Mesothelial cell of epicardium (in vitro differentiated cells): ENCODE measurements at regions not wholly inside any gene's neighbourhood (a gene's known extent, or its start where the extent isn't known, plus 50 kb on each side); places are given as distances from the start of the nearest gene placed in this dataset.

ENCODE experiments used
- DNase-seq, 2 experiments: peaks; one replicate each; pipeline ENCODE4 v3.0.0; 2021; ENCODE audit warnings: low spot score in 2 of 2; ENCODE audit not compliant: unreplicated experiment in 2 of 2
- H3K27ac Mint-ChIP-seq: 2 replicates; pipeline ENCODE4 v1.8.0; 2021; ENCODE audit warnings: mixed read lengths
- H3K27me3 Mint-ChIP-seq: 2 replicates; pipeline ENCODE4 v1.8.0; 2021; ENCODE audit warnings: low read depth, mixed read lengths
- H3K36me3 Mint-ChIP-seq: 2 replicates; pipeline ENCODE4 v1.8.0; 2021; ENCODE audit warnings: mixed read lengths
- H3K4me1 Mint-ChIP-seq: 2 replicates; pipeline ENCODE4 v1.8.0; 2021; ENCODE audit warnings: mixed read lengths
- H3K4me3 Mint-ChIP-seq: 2 replicates; pipeline ENCODE4 v1.8.0; 2021; ENCODE audit warnings: mild to moderate bottlenecking, moderate library complexity, mixed read lengths
- H3K9me3 Mint-ChIP-seq: 2 replicates; pipeline ENCODE4 v1.8.0; 2021; ENCODE audit warnings: mixed read lengths
- CTCF ChIP-seq: fragments of 200-600 bp; sonication (generic); IDR thresholded peaks from one replicate; pipeline ENCODE4 v1.5.0; 2021; ENCODE audit warnings: antibody characterized with exemption; ENCODE audit not compliant: unreplicated experiment

GRCh38 chr4:28948501-28948900 lies 1771.7 kb upstream of the PCDH7 start:
- H3K4me1 Mint-ChIP-seq, result peaks cover 1% of the 10 kb centered on the region
- H3K27me3 Mint-ChIP-seq, result no peaks in the 10 kb centered on the region
- H3K4me3 Mint-ChIP-seq, result no peak overlapping the region
- no peaks in the 10 kb centered on the region for H3K36me3 Mint-ChIP-seq
- TF ChIP-seq CTCF, result no peak
- H3K27ac Mint-ChIP-seq, result no peak overlapping the region
- no peak for DNase-seq
- H3K9me3 Mint-ChIP-seq, result peaks cover 4% of the 10 kb centered on the region

- DNase-seq, result no peak
- H3K27me3 Mint-ChIP-seq, result no peaks in the 10 kb centered on the region
- no peak overlapping the region for H3K4me3 Mint-ChIP-seq
- H3K27ac Mint-ChIP-seq, result no peak overlapping the region
- no peaks in the 10 kb centered on the region for H3K9me3 Mint-ChIP-seq
- TF ChIP-seq CTCF, result no peak
- H3K36me3 Mint-ChIP-seq, result no peaks in the 10 kb centered on the region
- H3K4me1 Mint-ChIP-seq, result peaks cover 7% of the 10 kb centered on the region
Observed at GRCh38 chr4:28966982-28967381, 1753.2 kb upstream of the PCDH7 start.

GRCh38 chr4:28973587-28974350 lies 1746.4 kb upstream of the PCDH7 start:
- no peaks in the 10 kb centered on the region for H3K9me3 Mint-ChIP-seq
- TF ChIP-seq CTCF, result no peak
- peaks cover 6% of the 10 kb centered on the region for H3K4me1 Mint-ChIP-seq
- H3K27ac Mint-ChIP-seq, result no peak overlapping the region
- no peak for DNase-seq
- no peak overlapping the region for H3K4me3 Mint-ChIP-seq
- no peaks in the 10 kb centered on the region for H3K36me3 Mint-ChIP-seq
- H3K27me3 Mint-ChIP-seq, result no peaks in the 10 kb centered on the region

- Mint-ChIP-seq H3K9me3 (no peaks in the 10 kb centered on the region), H3K27me3 (no peaks in the 10 kb centered on the region), H3K27ac (no peak overlapping the region), H3K36me3 (no peaks in the 10 kb centered on the region), H3K4me1 (peaks cover 3% of the 10 kb centered on the region), H3K4me3 (no peak overlapping the region)
- DNase-seq, result no peak
- TF ChIP-seq CTCF, result no peak
Observed at GRCh38 chr4:28976369-28976768, 1743.8 kb upstream of the PCDH7 start.

- Mint-ChIP-seq H3K4me1 (no peaks in the 10 kb centered on the region), H3K27ac (no peak overlapping the region), H3K4me3 (no peak overlapping the region), H3K27me3 (peaks cover 2% of the 10 kb centered on the region), H3K9me3 (peaks cover 8% of the 10 kb centered on the region), H3K36me3 (no peaks in the 10 kb centered on the region)
- no peak for TF ChIP-seq CTCF
- DNase-seq, result no peak
Observed at GRCh38 chr4:29002151-29002550, 1718.0 kb upstream of the PCDH7 start.
